ENCODE measurements at regions not wholly inside any gene's neighbourhood (a gene's known extent, or its start where the extent isn't known, plus 50 kb on each side); places are given as distances from the start of the nearest gene placed in this dataset.

- Mint-ChIP-seq H3K4me1 (ENCODE audit: low read depth) (no peaks in the 10 kb centered on the region), H3K9me3 (ENCODE audit: low read depth) (peaks cover 21% of the 10 kb centered on the region), H3K4me3 (ENCODE audit: low read depth) (no peak overlapping the region), H3K36me3 (ENCODE audit: insufficient read depth) (no peaks in the 10 kb centered on the region), H3K27ac (no peak overlapping the region), H3K27me3 (no peaks in the 10 kb centered on the region)
- no peak for TF ChIP-seq CTCF (IDR thresholded peaks at IDR 0.05; ENCODE audit: unreplicated experiment)
- no peak for DNase-seq (ENCODE audit: low spot score, unreplicated experiment)
Measured at GRCh38 chr3:34131091-34131490, 332.7 kb downstream of the PDCD6IP start.

GRCh38 chr3:34132069-34132692 is 333.8 kb downstream of the PDCD6IP start:
- Mint-ChIP-seq H3K27ac (no peak overlapping the region), H3K27me3 (no peaks in the 10 kb centered on the region), H3K9me3 (ENCODE audit: low read depth) (peaks cover 26% of the 10 kb centered on the region), H3K4me1 (ENCODE audit: low read depth) (no peaks in the 10 kb centered on the region), H3K4me3 (ENCODE audit: low read depth) (no peak overlapping the region), H3K36me3 (ENCODE audit: insufficient read depth) (no peaks in the 10 kb centered on the region)
- no peak for DNase-seq (ENCODE audit: low spot score, unreplicated experiment)
- no peak for TF ChIP-seq CTCF (IDR thresholded peaks at IDR 0.05; ENCODE audit: unreplicated experiment)

GRCh38 chr3:34139566-34139965 is 341.1 kb downstream of the PDCD6IP start:
- Mint-ChIP-seq H3K27ac (no peak overlapping the region), H3K4me3 (ENCODE audit: low read depth) (no peak overlapping the region), H3K27me3 (no peaks in the 10 kb centered on the region), H3K4me1 (ENCODE audit: low read depth) (no peaks in the 10 kb centered on the region), H3K9me3 (ENCODE audit: low read depth) (peaks cover 25% of the 10 kb centered on the region), H3K36me3 (ENCODE audit: insufficient read depth) (no peaks in the 10 kb centered on the region)
- DNase-seq (ENCODE audit: low spot score, unreplicated experiment), result no peak
- TF ChIP-seq CTCF (IDR thresholded peaks at IDR 0.05; ENCODE audit: unreplicated experiment), result no peak

GRCh38 chr3:34140616-34141015 is 342.2 kb downstream of the PDCD6IP start:
- no peaks in the 10 kb centered on the region for H3K36me3 Mint-ChIP-seq (ENCODE audit: insufficient read depth)
- no peak for DNase-seq (ENCODE audit: low spot score, unreplicated experiment)
- H3K4me1 Mint-ChIP-seq (ENCODE audit: low read depth), result no peaks in the 10 kb centered on the region
- H3K27ac Mint-ChIP-seq, result no peak overlapping the region
- TF ChIP-seq CTCF (IDR thresholded peaks at IDR 0.05; ENCODE audit: unreplicated experiment), result no peak
- H3K27me3 Mint-ChIP-seq, result no peaks in the 10 kb centered on the region
- no peak overlapping the region for H3K4me3 Mint-ChIP-seq (ENCODE audit: low read depth)
- H3K9me3 Mint-ChIP-seq (ENCODE audit: low read depth), result peaks cover 17% of the 10 kb centered on the region

- no peak overlapping the region for H3K4me3 Mint-ChIP-seq (ENCODE audit: low read depth)
- TF ChIP-seq CTCF (IDR thresholded peaks at IDR 0.05; ENCODE audit: unreplicated experiment), result no peak
- H3K27ac Mint-ChIP-seq, result no peak overlapping the region
- H3K9me3 Mint-ChIP-seq (ENCODE audit: low read depth), result peaks cover 7% of the 10 kb centered on the region
- H3K4me1 Mint-ChIP-seq (ENCODE audit: low read depth), result no peaks in the 10 kb centered on the region
- DNase-seq (ENCODE audit: low spot score, unreplicated experiment), result no peak
- no peaks in the 10 kb centered on the region for H3K36me3 Mint-ChIP-seq (ENCODE audit: insufficient read depth)
- no peaks in the 10 kb centered on the region for H3K27me3 Mint-ChIP-seq
Measured at GRCh38 chr3:34141841-34142337, 343.5 kb downstream of the PDCD6IP start.
